PC-9 (cell line): ENCODE measurements at regions not wholly inside any gene's neighbourhood (a gene's known extent, or its start where the extent isn't known, plus 50 kb on each side); places are given as distances from the start of the nearest gene placed in this dataset.

Source experiments
- EZH2 ChIP-seq: fragments of 200-600 bp; sonication (generic); IDR thresholded peaks from 2 replicates; pipeline ENCODE4 v1.8.0; 2017; ENCODE audit warnings: antibody characterized with exemption, low read depth
- TF ChIP-seq, protein P1 (sequence below): fragments of 200-600 bp; sonication (generic); conservative IDR thresholded peaks from 2 replicates; pipeline ENCODE4 v1.6.1; 2017; ENCODE audit warnings: mixed run types, antibody characterized with exemption, mild to moderate bottlenecking, moderate library complexity

GRCh38 chr18:22684268-22684667, 248.9 kb upstream of the RBBP8 start:
- TF ChIP-seq, protein P1, sequence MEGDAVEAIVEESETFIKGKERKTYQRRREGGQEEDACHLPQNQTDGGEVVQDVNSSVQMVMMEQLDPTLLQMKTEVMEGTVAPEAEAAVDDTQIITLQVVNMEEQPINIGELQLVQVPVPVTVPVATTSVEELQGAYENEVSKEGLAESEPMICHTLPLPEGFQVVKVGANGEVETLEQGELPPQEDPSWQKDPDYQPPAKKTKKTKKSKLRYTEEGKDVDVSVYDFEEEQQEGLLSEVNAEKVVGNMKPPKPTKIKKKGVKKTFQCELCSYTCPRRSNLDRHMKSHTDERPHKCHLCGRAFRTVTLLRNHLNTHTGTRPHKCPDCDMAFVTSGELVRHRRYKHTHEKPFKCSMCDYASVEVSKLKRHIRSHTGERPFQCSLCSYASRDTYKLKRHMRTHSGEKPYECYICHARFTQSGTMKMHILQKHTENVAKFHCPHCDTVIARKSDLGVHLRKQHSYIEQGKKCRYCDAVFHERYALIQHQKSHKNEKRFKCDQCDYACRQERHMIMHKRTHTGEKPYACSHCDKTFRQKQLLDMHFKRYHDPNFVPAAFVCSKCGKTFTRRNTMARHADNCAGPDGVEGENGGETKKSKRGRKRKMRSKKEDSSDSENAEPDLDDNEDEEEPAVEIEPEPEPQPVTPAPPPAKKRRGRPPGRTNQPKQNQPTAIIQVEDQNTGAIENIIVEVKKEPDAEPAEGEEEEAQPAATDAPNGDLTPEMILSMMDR: no peak
- TF ChIP-seq EZH2: no peak
